ENCODE measurements at regions not wholly inside any gene's neighbourhood (a gene's known extent, or its start where the extent isn't known, plus 50 kb on each side); places are given as distances from the start of the nearest gene placed in this dataset.
A peak's percentile ranks its signal among the peaks of the same experiment; 100 is the strongest.
"Not testable (repeated sequence)": the region's sequence is repeated elsewhere in the genome, so short reads cannot be mapped to it uniquely, and the experiment has no call there.

DNA sequence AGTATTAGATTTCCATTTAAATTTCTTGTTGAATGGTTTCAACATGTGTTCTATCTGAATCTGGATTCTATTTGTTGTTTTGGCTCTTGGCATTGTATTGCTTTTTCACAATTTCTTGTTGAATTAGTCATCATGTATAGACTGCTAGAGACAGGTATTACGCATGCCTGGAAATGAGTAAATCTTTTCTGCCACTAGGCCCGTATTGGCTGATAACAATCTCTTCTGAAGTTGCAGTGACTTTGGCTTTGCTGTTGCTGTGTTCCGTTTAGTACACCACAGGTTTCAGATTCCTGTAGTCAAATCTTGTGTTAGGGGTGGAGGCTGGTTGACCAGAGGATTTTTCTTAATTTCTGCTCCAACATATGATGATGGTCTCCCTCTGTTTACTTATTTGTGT, 1339.4 kb downstream of the GRIK2 start:
- DNase-seq (ENCODE audit: low spot score in 2 of 2) = no peak

DNA sequence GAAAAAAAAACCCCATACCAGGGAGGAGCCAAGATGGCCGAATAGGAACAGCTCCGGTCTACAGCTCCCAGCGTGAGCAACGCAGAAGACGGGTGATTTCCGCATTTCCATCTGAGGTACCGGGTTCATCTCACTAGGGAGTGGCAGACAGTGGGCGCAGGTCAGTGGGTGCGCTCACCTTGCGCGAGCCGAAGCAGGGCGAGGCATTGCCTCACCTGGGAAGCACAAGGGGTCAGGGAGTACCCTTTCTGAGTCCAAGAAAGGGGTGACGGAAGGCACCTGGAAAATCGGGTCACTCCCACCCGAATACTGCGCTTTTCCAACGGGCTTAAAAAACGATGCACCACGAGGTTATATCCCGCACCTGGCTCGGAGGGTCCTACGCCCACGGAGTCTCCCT, 1328.6 kb downstream of the GRIK2 start:
- not testable (repeated sequence) for H3K36me3 Mint-ChIP-seq; H3K4me3 Mint-ChIP-seq; ATAC-seq; H3K27ac Mint-ChIP-seq; H3K9me3 Mint-ChIP-seq; H3K4me1 Mint-ChIP-seq; DNase-seq (ENCODE audit: low spot score in 2 of 2)

More for the DNA sequence above, 1339.4 kb downstream of the GRIK2 start:
- H3K27ac Mint-ChIP-seq = no peak overlapping the region
- H3K36me3 Mint-ChIP-seq = no peaks in the 10 kb centered on the region
- no peaks in the 10 kb centered on the region for H3K4me1 Mint-ChIP-seq
- no peak for ATAC-seq
- H3K4me3 Mint-ChIP-seq = no peak overlapping the region
- H3K9me3 Mint-ChIP-seq = peaks cover 2% of the 10 kb centered on the region

DNA sequence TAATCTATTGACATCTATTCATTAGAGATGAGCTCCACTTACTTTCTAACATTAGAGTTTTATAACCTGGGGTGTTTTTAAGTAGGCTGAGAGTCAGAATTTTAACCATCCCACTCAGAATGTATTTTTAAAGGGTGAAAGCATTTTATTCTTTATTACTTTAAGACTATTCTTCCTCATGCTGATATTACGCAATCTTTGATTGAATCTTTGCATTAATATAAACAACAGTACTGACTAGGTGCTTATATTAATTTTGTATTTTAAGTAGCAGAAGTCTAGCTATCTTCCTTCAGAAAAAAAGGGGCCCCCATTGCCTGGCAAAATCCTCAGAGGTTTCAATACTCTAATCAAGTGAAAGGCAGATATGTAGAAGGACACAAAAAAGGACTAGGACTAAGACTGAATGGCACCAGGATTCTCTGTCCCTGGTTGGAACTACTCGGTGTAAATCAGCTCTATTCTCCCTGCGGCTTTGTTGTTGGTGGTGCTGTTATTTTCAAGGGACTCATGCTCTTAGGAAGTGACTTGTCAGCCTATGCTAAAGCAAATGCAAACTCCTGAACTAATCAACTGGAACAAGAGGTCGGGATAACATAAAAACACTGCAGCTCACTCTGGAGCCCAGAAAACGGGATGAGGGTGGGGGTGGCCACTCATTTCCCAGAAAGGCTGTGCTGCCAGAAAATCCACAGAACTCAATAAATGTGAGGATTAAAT, 1324.4 kb downstream of the GRIK2 start:
- DNase-seq (ENCODE audit: low spot score in 2 of 2) (no peak), ATAC-seq (no peak)
- no peaks in the 10 kb centered on the region for H3K36me3 Mint-ChIP-seq
- no peaks in the 10 kb centered on the region for H3K4me1 Mint-ChIP-seq
- no peak overlapping the region for H3K4me3 Mint-ChIP-seq
- H3K27ac Mint-ChIP-seq = no peak overlapping the region
- peaks cover 5% of the 10 kb centered on the region for H3K9me3 Mint-ChIP-seq

DNA sequence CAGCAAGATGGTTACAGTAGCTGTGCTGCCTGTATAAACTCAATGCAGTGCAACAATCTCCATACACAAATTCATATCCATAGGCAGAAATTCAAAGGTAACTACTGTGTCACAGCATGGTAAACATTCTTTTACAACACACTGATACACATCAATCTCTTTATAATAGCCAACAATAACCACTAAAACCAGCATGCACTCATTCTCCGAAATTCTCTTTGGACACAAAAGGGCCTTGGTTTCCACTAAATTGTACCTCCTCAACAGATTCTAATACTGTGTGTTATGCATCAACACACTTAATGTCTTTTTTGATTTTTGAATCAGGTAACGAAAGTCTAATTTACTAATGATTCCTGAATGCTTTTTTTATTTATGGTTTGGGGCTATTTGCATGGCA, 1323.7 kb downstream of the GRIK2 start:
- no peaks in the 10 kb centered on the region for H3K36me3 Mint-ChIP-seq
- no peak overlapping the region for H3K27ac Mint-ChIP-seq
- H3K4me3 Mint-ChIP-seq = no peak overlapping the region
- H3K4me1 Mint-ChIP-seq = no peaks in the 10 kb centered on the region
- DNase-seq (ENCODE audit: low spot score in 2 of 2) (no peak), ATAC-seq (no peak)
- H3K9me3 Mint-ChIP-seq = peaks cover 8% of the 10 kb centered on the region

DNA sequence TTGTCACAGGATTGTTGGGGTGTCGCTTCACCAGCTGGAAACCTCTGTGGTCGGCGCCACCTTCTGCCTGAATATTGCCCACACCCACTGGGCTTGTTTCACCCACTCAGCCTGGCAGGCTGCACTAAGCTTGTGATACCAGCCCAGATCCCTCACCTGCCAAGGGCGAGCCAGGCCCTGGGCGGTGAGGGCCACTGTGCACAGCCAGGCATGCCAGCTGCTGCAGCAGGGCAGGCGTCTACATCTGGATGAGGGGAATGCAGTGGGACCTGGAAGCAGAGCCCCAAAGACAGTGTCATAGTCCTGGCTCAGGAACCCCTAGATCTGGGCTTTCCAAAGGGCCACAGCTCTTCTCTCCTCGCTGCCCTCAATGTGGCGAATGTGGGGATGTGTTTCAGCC, 1307.5 kb downstream of the GRIK2 start:
- Mint-ChIP-seq H3K36me3 (no peaks in the 10 kb centered on the region), H3K9me3 (peaks cover 19% of the 10 kb centered on the region), H3K4me1 (no peaks in the 10 kb centered on the region), H3K4me3 (no peak overlapping the region), H3K27ac (no peak overlapping the region)
- DNase-seq (ENCODE audit: low spot score in 2 of 2) = no peak
- ATAC-seq = peak; percentile 32

DNA sequence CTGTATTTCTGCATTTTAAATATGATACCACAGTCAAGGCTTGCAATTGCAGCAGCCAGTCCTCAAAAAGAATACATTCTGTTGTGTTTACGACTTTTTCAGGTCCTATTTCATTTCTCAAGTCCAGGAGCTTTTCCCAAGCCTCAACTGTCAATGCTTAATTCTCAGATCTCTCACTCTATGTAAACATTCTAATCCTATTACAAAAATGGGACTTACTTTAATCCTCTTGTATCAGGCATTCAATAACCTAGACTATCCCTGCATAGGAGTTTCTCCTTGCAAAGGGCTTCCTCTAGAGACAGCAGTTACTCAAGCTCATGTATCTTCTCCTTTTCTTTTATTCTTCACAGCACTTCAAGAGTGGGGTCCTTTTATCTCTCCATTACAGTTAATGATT, 1293.0 kb downstream of the GRIK2 start:
- no peak overlapping the region for H3K27ac Mint-ChIP-seq
- no peaks in the 10 kb centered on the region for H3K4me1 Mint-ChIP-seq
- ATAC-seq (no peak), DNase-seq (ENCODE audit: low spot score in 2 of 2) (no peak)
- H3K4me3 Mint-ChIP-seq = no peak overlapping the region
- H3K9me3 Mint-ChIP-seq = peaks cover 6% of the 10 kb centered on the region
- no peaks in the 10 kb centered on the region for H3K36me3 Mint-ChIP-seq

DNA sequence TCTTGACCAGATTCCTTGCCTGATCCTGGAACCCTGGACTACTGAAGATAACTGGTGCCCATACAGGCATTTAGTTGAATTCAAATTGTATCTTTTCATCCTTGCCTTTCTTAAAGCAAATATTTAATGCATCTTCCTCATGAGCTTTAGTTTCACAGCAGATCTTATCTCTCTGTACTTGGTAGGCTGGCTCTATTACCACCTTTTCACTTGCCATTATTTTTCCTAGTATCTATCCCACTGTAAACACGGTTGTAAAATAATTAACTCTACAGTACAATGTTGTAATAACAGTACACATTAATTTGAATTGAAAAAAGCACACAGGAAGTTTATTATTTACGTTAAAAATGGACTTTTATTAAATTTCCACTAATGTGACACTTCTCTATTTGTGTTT, 1286.9 kb downstream of the GRIK2 start:
- no peak for DNase-seq (ENCODE audit: low spot score in 2 of 2)
- no peak for ATAC-seq
- H3K9me3 Mint-ChIP-seq = peaks cover 4% of the 10 kb centered on the region

DNA sequence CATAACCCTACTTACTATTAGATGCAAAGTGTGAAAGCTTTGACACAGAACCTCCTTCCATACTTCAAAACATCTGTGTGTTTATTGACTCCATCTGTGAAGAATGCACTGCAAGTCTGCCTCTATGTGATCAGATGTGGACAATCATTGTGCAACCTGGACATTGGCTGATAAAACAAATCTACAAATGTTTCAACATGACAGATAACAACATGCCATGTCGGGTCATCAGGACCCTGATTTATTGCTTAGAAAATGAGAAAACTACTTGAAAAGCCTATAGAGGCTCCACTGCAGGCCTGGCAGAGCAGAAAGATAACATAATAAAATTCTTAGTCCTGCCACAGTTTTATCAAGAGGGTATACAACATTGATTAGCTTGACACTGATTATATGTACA, 1286.4 kb downstream of the GRIK2 start:
- no peak for ATAC-seq
- Mint-ChIP-seq H3K9me3 (peaks cover 4% of the 10 kb centered on the region), H3K27ac (no peak overlapping the region), H3K36me3 (no peaks in the 10 kb centered on the region), H3K4me3 (no peak overlapping the region), H3K4me1 (no peaks in the 10 kb centered on the region)
- DNase-seq (ENCODE audit: low spot score in 2 of 2) = no peak

More for the DNA sequence above, 1286.9 kb downstream of the GRIK2 start:
- no peak overlapping the region for H3K27ac Mint-ChIP-seq
- H3K36me3 Mint-ChIP-seq = no peaks in the 10 kb centered on the region
- H3K4me3 Mint-ChIP-seq = no peak overlapping the region
- H3K4me1 Mint-ChIP-seq = no peaks in the 10 kb centered on the region

DNA sequence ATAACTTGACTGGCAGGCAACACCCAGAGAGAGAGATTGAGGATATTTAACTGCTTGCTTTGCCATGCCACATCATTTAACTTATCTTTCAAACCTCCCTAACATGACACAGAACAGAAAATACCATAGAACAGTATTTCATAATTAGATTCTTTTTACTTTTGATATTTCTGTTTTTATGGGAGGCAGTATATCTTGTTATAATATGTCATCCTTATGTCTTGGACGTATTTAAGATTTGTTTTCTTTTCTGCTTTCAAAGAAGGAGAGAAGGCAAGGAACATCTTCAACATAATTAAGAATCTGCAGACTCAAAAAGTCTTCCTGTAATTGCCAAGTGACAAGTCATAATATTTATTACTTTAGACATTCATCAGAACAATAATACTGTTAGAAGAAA, 1283.7 kb downstream of the GRIK2 start:
- H3K4me1 Mint-ChIP-seq = no peaks in the 10 kb centered on the region
- DNase-seq (ENCODE audit: low spot score in 2 of 2) (no peak), ATAC-seq (no peak)
- H3K36me3 Mint-ChIP-seq = no peaks in the 10 kb centered on the region
- H3K4me3 Mint-ChIP-seq = no peak overlapping the region
- H3K27ac Mint-ChIP-seq = no peak overlapping the region
- peaks cover 8% of the 10 kb centered on the region for H3K9me3 Mint-ChIP-seq

DNA sequence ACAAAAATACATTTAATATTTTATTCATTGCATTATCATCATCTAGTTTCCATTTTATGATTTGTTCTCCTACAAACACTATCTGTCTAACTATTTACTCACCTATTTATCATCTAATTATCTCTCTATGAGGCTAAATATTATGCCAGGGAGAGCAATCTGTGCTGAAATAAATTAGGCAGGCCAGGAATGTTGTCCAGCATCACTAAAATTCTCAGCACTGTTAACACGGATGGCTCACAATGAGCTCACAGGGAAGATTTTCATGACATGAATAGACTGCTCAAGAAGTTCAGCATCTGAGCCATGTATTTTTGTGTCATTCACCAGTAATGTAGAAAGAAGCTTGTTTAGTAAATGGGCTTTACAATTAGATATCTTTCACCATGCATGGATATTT, 1277.2 kb downstream of the GRIK2 start:
- no peaks in the 10 kb centered on the region for H3K36me3 Mint-ChIP-seq
- H3K4me3 Mint-ChIP-seq = no peak overlapping the region
- H3K4me1 Mint-ChIP-seq = no peaks in the 10 kb centered on the region
- peaks cover 10% of the 10 kb centered on the region for H3K9me3 Mint-ChIP-seq
- DNase-seq (ENCODE audit: low spot score in 2 of 2) (no peak), ATAC-seq (no peak)
- no peak overlapping the region for H3K27ac Mint-ChIP-seq

DNA sequence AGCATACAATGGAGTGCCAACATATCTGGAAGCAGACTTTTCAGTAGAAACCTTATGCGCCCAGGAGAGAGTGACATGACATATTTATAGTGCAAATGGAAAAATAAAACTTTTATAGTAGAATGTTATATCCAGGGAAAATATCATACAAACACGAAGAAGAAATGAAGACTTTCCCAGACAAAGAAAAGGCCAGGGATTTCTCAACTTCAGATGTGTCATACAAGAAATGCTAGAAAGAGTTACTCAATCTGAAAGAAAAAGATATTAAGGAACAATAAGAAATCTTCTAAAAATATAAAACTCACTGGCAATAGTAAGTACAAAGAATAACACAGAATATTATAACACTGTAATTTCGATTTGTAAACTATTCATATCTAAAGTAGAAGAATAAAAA, 1269.3 kb downstream of the GRIK2 start:
- Mint-ChIP-seq H3K4me1 (no peaks in the 10 kb centered on the region), H3K9me3 (peaks cover 15% of the 10 kb centered on the region), H3K27ac (no peak overlapping the region), H3K4me3 (no peak overlapping the region), H3K36me3 (no peaks in the 10 kb centered on the region)
- no peak for ATAC-seq
- DNase-seq (ENCODE audit: low spot score in 2 of 2) = no peak

DNA sequence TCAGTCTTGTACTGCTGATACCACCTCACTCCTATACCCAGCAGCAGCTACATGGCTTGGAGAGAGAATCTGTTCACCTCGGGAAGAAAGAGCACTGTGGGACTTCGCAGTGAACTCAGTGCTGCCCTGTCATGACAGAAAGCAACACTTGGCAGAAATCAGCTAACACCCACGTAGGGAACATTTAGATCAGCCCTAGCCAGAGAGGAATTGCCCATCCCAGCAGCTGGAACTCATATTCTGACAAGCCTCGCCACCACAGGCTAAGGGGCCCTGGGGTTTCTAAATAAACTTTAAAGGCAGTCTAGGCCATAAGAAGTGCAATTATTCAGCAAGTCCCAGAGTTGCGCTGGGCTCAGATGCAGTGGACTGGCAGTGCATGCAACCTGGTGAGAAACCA, 1266.8 kb downstream of the GRIK2 start:
- Mint-ChIP-seq H3K4me3 (no peak overlapping the region), H3K9me3 (peaks cover 19% of the 10 kb centered on the region), H3K4me1 (no peaks in the 10 kb centered on the region), H3K27ac (no peak overlapping the region), H3K36me3 (no peaks in the 10 kb centered on the region)
- ATAC-seq (no peak), DNase-seq (ENCODE audit: low spot score in 2 of 2) (no peak)

DNA sequence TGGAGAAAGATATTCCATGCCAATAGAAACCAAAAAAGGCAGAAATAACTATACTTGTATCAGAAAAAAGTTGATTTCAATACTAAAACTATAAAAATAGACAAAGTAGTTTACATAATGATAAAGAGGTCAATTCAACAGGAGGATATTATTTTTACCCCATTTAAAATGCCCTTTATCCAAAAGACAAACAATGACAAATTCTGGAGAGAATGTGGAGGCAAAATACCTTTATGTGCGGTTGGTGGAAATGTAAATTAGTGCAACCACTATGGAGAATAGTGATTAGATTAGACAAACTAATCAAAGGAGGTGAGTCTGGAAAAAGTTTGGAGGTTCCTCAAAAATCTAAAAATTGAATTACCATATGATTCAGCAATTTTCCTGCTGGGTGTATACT, 1262.3 kb downstream of the GRIK2 start:
- ATAC-seq (no peak), DNase-seq (ENCODE audit: low spot score in 2 of 2) (no peak)
- Mint-ChIP-seq H3K27ac (no peak overlapping the region), H3K36me3 (no peaks in the 10 kb centered on the region), H3K9me3 (peaks cover 15% of the 10 kb centered on the region), H3K4me3 (no peak overlapping the region), H3K4me1 (no peaks in the 10 kb centered on the region)

DNA sequence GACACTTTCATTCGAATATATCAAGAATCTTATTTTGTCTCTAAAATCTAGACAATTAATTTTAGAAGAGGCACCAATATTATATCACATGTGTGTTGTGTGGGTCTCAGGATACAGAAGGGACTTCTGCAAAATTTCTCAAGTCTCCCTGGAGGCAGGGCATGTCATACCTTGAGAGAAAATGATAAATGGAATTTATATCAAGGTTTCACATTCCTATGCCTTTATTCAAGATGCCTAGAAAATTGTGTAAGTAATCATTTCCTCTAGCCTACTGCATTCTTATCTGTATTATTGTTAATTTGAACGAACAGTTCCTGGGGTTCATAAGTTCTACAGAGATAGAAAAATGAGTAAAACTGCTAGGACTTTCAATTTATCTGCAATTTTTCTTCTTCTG, 1247.9 kb downstream of the GRIK2 start:
- Mint-ChIP-seq H3K4me1 (no peaks in the 10 kb centered on the region), H3K27ac (no peak overlapping the region), H3K36me3 (no peaks in the 10 kb centered on the region), H3K9me3 (peaks cover 6% of the 10 kb centered on the region), H3K4me3 (no peak overlapping the region)
- ATAC-seq = no peak
- no peak for DNase-seq (ENCODE audit: low spot score in 2 of 2)

DNA sequence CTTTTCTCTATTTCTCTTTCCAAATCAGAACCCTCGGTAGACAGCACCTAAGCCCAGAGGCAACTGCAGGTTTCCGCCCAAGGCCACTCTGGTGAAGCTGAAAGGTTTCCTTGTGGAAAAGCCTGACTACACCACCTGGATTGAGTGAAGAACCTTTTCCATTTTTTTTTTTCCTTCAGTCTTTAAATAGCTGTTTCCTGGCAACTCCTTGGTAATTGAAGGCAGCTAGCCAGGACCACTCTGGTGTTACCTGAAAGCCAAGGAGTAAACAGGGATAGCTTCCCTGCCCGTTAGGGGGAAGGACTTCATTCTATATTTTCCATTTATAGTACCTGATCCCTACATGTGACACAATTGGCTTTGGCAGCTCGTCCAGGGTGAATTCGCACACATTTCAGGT, 1238.4 kb downstream of the GRIK2 start:
- Mint-ChIP-seq H3K9me3 (peaks cover 19% of the 10 kb centered on the region), H3K4me3 (no peak overlapping the region), H3K36me3 (no peaks in the 10 kb centered on the region), H3K4me1 (no peaks in the 10 kb centered on the region), H3K27ac (no peak overlapping the region)
- ATAC-seq = no peak
- DNase-seq (ENCODE audit: low spot score in 2 of 2) = no peak

DNA sequence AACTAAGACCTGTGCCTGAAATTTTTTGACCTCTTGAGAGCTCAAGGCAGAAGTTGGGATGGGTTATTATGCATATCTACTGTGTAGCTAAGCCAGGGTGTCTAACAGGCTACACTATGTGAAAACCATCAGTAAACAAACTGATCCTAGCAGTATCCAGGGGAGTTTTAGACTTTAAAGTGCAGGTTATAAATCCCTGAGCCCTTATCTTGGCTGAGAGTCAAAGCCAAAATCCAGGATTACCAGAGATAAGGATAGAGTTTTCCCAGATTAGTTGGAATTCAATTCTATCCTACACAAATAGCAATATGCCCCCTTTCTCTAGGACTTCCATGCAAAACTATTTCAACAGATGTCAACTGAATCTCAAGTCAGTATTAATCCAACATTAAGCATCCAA, 1229.7 kb downstream of the GRIK2 start:
- Mint-ChIP-seq H3K4me3 (no peak overlapping the region), H3K9me3 (peaks cover 12% of the 10 kb centered on the region), H3K36me3 (no peaks in the 10 kb centered on the region), H3K27ac (no peak overlapping the region), H3K4me1 (no peaks in the 10 kb centered on the region)
- ATAC-seq (no peak), DNase-seq (ENCODE audit: low spot score in 2 of 2) (no peak)

DNA sequence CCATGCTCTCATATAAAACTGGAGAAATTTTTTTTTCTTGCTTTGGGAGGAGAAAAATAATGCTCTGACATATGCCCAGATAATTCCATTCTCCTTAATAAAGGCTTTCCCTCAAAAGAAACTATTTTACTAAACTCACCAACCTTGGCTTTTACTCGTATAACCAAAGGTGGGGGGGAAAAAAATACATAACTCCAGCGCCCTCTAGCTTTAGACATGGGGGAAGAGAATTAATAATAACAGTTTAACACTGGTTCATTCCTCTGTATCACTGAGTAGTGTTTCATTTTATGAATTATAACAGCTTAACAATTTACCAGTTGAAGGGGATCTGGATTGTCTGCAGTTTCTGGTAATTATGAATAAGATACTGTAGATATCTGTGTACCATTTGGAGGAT, 1226.1 kb downstream of the GRIK2 start:
- H3K4me1 Mint-ChIP-seq = no peaks in the 10 kb centered on the region
- H3K9me3 Mint-ChIP-seq = peaks cover 8% of the 10 kb centered on the region
- H3K4me3 Mint-ChIP-seq = no peak overlapping the region
- H3K27ac Mint-ChIP-seq = no peak overlapping the region
- H3K36me3 Mint-ChIP-seq = no peaks in the 10 kb centered on the region
- no peak for DNase-seq (ENCODE audit: low spot score in 2 of 2)
- ATAC-seq = no peak
